D721Med (cell line): ENCODE measurements at regions not wholly inside any gene's neighbourhood (a gene's known extent, or its start where the extent isn't known, plus 50 kb on each side); places are given as distances from the start of the nearest gene placed in this dataset.

Experiments used
- DNase-seq: peaks from one replicate; pipeline ENCODE4 v3.0.0; 2011; ENCODE audit warnings: low spot score; ENCODE audit not compliant: insufficient read length
- FAIRE-seq: peaks from 2 replicates; lab custom pipeline; 2011; peaks lifted over from hg19 to GRCh38; lab: Jason Lieb, UNC
- CTCF ChIP-seq: IDR thresholded peaks from 2 replicates; pipeline ENCODE4 v1.5.1; 2012; ENCODE audit warnings: mild to moderate bottlenecking, control low read depth; ENCODE audit not compliant: insufficient read depth; ENCODE audit errors: missing control alignments

GRCh38 chr3:40768046-40768445, 243.3 kb downstream of the ZNF621 start:
- DNase-seq (no peak), FAIRE-seq (no peak)
- no peak for TF ChIP-seq CTCF

- no peak for FAIRE-seq
- no peak for TF ChIP-seq CTCF
- no peak for DNase-seq
Measured at GRCh38 chr3:40768536-40768935, 243.8 kb downstream of the ZNF621 start.

- FAIRE-seq: no peak
- TF ChIP-seq CTCF: no peak
- DNase-seq: no peak
Measured at GRCh38 chr3:40770061-40770460, 245.3 kb downstream of the ZNF621 start.

- no peak for FAIRE-seq
- TF ChIP-seq CTCF: no peak
- DNase-seq: no peak
Measured at GRCh38 chr3:40771112-40771511, 246.4 kb downstream of the ZNF621 start.

- DNase-seq (no peak), FAIRE-seq (no peak)
- no peak for TF ChIP-seq CTCF
Measured at GRCh38 chr3:40779039-40779438, 254.3 kb downstream of the ZNF621 start.

- FAIRE-seq: no peak
- DNase-seq: no peak
- no peak for TF ChIP-seq CTCF
Measured at GRCh38 chr3:40780291-40780924, 255.6 kb downstream of the ZNF621 start.

- DNase-seq: no peak
- no peak for TF ChIP-seq CTCF
- no peak for FAIRE-seq
Measured at GRCh38 chr3:40780925-40781406, 256.2 kb downstream of the ZNF621 start.
